ENCODE measurements at regions not wholly inside any gene's neighbourhood (a gene's known extent, or its start where the extent isn't known, plus 50 kb on each side); places are given as distances from the start of the nearest gene placed in this dataset.

- DNase-seq (ENCODE audit: low spot score), result no peak
These were observed 1030.7 kb downstream of the AACS start for GRCh38 chr12:126095748-126096510.

GRCh38 chr12:126106706-126107105 lies 1041.5 kb downstream of the AACS start:
- no peak for DNase-seq (ENCODE audit: low spot score)

GRCh38 chr12:126107659-126108058 lies 1042.4 kb downstream of the AACS start:
- DNase-seq (ENCODE audit: low spot score), result no peak

GRCh38 chr12:126108247-126108646 lies 1043.0 kb downstream of the AACS start:
- DNase-seq (ENCODE audit: low spot score), result no peak

GRCh38 chr12:126112141-126112540 lies 1046.9 kb downstream of the AACS start:
- DNase-seq (ENCODE audit: low spot score), result no peak

GRCh38 chr12:126112849-126113248 lies 1047.6 kb downstream of the AACS start:
- DNase-seq (ENCODE audit: low spot score), result no peak

- no peak for DNase-seq (ENCODE audit: low spot score)
These were observed 1049.2 kb downstream of the AACS start for GRCh38 chr12:126114441-126114840.

- no peak for DNase-seq (ENCODE audit: low spot score)
These were observed 1052.3 kb downstream of the AACS start for GRCh38 chr12:126117502-126117901.

- no peak for DNase-seq (ENCODE audit: low spot score)
These were observed 1074.1 kb downstream of the AACS start for GRCh38 chr12:126139355-126139754.

- DNase-seq (ENCODE audit: low spot score), result no peak
These were observed 1079.4 kb downstream of the AACS start for GRCh38 chr12:126144603-126145002.

GRCh38 chr12:126147321-126147720 lies 1082.1 kb downstream of the AACS start:
- DNase-seq (ENCODE audit: low spot score), result no peak

- DNase-seq (ENCODE audit: low spot score), result no peak
These were observed 1091.8 kb downstream of the AACS start for GRCh38 chr12:126156806-126157574.

GRCh38 chr12:126157575-126157966 lies 1092.3 kb downstream of the AACS start:
- no peak for DNase-seq (ENCODE audit: low spot score)

GRCh38 chr12:126159139-126159538 lies 1093.9 kb downstream of the AACS start:
- DNase-seq (ENCODE audit: low spot score), result no peak

GRCh38 chr12:126160912-126161311 lies 1095.7 kb downstream of the AACS start:
- no peak for DNase-seq (ENCODE audit: low spot score)

- DNase-seq (ENCODE audit: low spot score), result no peak
These were observed 1098.7 kb downstream of the AACS start for GRCh38 chr12:126163984-126164383.

GRCh38 chr12:126171937-126172559 lies 1106.8 kb downstream of the AACS start:
- no peak for DNase-seq (ENCODE audit: low spot score)

- no peak for DNase-seq (ENCODE audit: low spot score)
These were observed 1117.5 kb downstream of the AACS start for GRCh38 chr12:126182619-126183236.

- no peak for DNase-seq (ENCODE audit: low spot score)
These were observed 1119.8 kb downstream of the AACS start for GRCh38 chr12:126185025-126185424.

- DNase-seq (ENCODE audit: low spot score), result no peak
These were observed 1124.6 kb downstream of the AACS start for GRCh38 chr12:126189856-126190255.

- no peak for DNase-seq (ENCODE audit: low spot score)
These were observed 1126.0 kb downstream of the AACS start for GRCh38 chr12:126191031-126191891.

GRCh38 chr12:126191949-126192348 lies 1126.7 kb downstream of the AACS start:
- DNase-seq (ENCODE audit: low spot score), result no peak

All from AG08395 (cell line).